GM18499 (cell line): ENCODE measurements at regions not wholly inside any gene's neighbourhood (a gene's known extent, or its start where the extent isn't known, plus 50 kb on each side); places are given as distances from the start of the nearest gene placed in this dataset.

Experiments used
- ATAC-seq: cut with Tn5 transposase; IDR thresholded peaks from one replicate; pipeline ENCODE4 v1.9.1; 2021; ENCODE audit warnings: moderate number of reproducible peaks; ENCODE audit not compliant: insufficient read depth, unreplicated experiment

DNA sequence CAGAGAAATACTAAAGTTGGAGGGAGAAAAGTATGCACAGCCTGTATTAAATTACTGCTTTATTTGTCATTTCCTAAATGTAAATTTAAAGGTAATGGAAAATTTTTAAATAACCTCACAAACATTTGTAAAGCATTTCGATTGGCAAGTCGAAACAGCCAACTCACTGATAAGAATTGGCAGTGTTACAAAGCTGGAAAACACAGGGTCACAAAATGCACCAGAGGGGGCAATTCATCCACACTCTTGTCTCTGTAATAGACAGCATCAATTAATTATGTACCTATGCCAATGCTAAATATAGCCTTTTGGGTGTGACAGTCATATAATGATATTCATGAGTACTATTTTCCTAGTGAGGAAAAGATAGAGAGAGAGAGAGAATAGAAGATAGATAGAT, 140.6 kb upstream of the PRLR start:
- no peak for ATAC-seq

DNA sequence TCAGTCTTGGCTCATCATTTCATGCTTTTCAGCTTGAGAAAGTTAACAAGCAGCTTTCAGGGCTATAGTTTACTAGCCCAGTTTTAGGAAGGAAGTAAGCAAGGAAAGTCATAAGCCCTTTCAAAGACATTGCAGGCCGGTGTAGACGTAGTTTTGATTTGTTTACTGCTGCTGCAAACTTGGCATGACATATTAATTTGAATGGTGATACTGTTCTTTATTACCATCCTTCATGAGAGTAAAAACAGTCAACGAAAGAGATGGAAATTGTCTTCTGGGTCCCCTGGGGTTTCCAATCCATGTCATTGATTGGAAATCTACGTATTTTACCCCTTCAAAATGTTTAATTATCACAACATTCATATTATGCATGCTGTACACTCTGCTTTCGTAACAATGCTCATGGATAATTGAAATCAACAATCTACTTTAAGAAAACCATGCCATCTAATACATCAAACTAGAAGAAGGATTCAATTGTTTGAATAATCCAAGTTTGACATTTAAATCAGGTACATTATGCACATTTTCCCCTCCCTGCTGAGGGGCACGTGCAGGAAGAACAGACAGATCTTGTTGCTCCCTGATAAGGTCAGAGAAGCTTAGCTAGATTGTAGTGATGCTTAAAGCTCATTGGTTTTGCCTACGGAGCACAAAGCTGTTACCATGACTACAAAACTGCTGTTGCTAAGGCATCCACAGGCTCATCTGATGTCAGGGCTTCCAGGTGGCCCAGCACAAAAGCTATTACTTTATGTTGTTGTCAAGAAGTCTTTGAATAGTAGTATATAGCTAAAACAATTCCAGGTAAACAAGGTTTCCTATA, 139.9 kb upstream of the PRLR start:
- no peak for ATAC-seq

DNA sequence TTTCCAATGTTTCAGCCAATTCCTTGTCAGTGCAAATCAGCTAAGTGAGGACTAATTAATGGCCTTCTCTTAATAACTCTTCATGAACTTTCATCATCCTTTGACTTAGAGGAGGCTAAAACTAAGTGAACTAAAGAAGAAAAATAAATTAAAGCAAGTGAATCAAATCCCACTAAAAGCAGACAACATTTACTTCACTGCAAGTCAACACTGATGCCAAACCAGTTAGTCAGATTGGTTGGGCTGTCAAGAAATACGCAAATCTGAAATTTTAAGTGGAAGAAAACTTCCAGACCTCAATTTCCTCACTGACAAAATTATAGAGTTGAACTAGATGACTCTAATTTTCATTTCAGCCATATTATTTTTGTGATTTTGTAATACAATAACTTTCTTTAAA, 137.2 kb upstream of the PRLR start:
- no peak for ATAC-seq

GRCh38 chr5:35365758-35366157, 135.5 kb upstream of the PRLR start:
- ATAC-seq: no peak

DNA sequence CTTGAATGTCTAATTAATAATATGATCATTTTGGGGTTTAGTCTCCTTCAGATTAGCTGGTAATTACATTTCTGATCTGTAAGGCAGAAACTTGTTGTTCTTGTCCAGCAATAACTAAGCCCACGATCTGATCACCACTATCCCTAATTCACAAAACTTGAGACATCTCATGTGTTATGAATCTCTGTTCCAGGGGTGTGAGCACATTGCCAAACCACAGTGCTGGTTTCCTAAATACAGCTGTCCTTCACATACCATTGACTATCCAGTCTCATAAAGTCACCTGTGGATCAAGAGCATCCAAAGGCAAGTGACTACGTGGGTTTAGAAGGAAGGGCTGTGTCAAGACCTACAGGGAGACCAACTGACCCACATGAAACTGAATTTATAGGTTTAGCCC, 134.1 kb upstream of the PRLR start:
- no peak for ATAC-seq

DNA sequence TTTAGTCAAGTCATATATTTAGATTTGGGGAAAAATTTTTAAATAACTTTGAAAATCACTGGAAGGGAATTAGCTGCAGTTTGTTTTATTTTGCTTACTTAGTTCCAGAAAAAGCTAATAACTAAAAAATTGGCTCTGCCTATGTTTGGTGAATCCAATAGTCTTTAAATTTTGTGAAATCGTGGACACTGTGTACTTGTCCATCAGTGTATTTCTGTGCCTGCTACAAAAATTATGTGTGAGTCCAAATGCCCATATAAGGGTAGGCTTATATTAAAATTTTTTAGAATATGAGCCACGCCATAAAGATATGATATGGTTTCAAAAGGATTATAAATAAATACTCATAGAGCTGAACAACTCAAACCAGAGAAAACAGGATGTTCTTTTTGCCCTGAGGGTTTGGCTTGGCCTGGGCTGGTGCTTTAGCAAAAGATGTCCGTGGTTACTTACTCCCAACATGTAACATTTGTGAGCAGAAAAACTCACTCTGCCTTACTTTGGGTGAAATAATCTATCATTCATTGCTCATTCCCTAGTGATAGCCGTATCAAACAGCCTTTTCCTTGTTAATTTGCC, 133.2 kb upstream of the PRLR start:
- no peak for ATAC-seq

GRCh38 chr5:35362772-35363171, 132.5 kb upstream of the PRLR start:
- ATAC-seq: no peak

- ATAC-seq: no peak
Observed at GRCh38 chr5:35360671-35361070, 130.4 kb upstream of the PRLR start.

GRCh38 chr5:35359859-35360258, 129.6 kb upstream of the PRLR start:
- ATAC-seq: no peak

GRCh38 chr5:35357973-35358372, 127.7 kb upstream of the PRLR start:
- ATAC-seq: no peak

DNA sequence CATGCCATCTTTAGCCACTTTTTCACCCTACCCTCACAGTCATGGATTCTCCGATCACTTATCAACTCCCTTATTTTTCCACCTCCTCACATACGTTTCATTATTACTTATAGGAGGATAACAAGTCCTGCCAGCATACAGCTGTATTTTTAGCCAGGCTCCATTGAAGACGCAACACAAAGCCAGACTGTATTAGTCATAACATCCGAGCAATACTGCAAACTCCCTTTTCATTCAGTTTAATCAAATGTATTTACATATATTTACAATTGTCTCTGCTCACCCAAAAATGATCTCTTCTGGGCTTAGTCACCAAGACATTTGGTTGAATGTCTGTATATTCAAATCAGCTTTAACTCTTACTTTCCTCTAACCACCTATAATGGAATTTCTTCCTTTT, 126.4 kb upstream of the PRLR start:
- ATAC-seq: no peak

GRCh38 chr5:35354751-35355150, 124.5 kb upstream of the PRLR start:
- ATAC-seq: no peak

- ATAC-seq: no peak
Observed at GRCh38 chr5:35345222-35345621, 114.9 kb upstream of the PRLR start.

- no peak for ATAC-seq
Observed at GRCh38 chr5:35342664-35343063, 112.4 kb upstream of the PRLR start.

DNA sequence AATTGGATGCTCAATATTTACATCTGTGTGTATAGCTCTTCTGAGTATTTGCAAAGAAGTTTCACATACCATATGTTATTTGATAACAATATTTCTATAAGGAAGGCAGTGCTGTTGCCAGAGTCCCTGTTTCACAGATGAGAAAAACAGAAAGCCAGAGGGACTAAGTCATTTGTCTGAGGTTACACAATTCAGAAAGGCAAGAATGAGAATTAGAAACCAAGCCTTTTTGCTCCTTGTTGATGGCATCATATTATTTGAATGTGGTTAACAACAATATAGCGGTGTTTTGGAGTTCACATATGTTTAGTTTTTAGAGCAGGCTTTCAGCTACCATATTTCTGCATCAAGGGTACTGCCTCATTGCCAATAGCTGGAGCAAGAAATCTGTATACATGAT, 110.9 kb upstream of the PRLR start:
- no peak for ATAC-seq

GRCh38 chr5:35339616-35340100, 109.4 kb upstream of the PRLR start:
- no peak for ATAC-seq

DNA sequence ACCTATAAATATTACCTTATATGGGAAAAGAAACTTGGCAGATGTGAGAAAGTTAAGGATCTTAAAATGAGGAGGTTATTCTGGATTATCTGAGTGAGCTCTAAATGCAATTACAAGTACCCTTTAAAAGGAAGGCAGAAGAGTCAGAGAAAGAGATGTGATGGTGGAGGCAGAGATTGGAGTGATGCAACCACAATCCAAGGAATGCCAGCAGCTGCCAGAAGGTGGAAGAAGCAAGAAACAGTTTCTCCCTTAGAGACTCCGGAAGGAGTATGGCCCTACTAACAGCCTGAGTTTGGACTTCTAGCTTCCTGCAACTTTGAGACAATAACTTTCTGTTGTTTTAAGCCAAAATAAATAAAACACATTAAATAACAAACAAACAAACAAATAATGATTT, 108.7 kb upstream of the PRLR start:
- ATAC-seq: no peak

DNA sequence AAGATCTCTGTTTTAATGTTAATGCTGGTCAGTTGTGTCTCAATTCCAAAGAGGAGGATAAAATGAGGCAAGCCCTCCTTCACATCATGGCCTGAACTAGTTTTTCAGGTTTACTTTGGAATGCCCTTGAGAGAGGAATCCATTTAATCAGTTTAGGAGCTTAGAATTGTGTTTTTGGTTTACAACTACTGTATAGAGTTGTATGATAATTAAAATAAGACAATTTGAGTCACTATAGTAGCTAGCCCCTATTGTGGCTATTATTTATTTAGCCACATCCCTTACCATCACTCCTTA, 107.8 kb upstream of the PRLR start:
- no peak for ATAC-seq

DNA sequence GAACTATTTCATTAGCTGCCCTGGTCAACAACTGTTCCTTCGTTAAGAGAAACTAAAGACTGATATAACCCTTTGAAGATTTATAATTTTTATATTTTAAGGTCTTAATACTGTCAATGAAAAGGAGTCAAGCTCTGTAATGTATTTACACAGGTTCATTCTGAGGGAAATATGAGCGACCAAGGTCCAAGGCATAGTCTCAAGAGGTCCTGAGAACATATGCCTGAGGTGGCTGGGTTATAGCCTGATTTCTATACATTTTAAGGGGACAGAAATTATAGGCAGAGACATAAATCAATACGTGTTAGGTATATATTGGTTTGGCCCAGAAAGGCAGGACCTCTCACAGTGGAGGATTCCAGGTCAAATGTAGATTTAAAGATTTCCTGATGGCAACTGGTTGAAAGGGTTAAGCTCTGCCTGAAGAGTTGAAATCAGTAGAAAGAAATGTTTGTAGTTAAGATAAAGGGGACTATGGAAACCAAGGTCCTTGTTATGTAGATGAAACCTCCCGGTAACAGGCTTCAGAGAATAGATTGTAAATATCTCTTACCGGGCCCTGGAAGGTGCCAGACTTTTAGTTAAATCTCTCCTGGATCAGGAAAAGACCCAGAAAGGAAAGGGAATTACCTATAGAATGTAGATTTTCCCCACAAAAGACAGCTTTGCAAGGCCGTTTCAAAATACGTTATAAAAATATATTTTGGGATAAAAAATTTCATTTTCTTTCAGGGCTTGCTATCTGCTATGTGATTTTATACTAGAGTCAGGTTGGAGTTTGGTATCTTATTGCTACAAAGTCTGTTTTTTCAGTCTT, 107.3 kb upstream of the PRLR start:
- ATAC-seq: no peak

DNA sequence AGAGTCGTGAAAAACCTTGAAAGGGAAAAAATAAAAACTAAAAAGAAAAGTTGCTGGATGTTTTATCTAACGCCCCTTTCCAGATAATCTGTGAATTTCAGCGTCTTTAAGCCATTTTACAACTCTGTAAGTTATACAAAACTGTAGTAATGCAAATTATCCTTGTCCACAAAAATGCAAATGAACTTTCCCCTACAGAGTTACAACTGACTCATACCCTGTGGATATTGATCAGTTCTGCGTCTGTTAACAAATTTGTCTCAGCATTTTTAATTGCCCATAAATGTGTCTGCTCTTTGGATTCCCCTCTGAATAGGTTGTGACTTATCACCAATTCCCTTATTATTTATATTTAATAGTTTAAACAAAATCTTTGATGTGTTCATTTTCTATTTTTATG, 105.9 kb upstream of the PRLR start:
- no peak for ATAC-seq

GRCh38 chr5:35335752-35336151, 105.5 kb upstream of the PRLR start:
- no peak for ATAC-seq
